H9 (cell line): ENCODE measurements at regions not wholly inside any gene's neighbourhood (a gene's known extent, or its start where the extent isn't known, plus 50 kb on each side); places are given as distances from the start of the nearest gene placed in this dataset.

Experiments
- DNase-seq: peaks from one replicate; pipeline ENCODE4 v3.0.0-alpha.2; 2017
- H2AFZ ChIP-seq: one replicate; pipeline ENCODE4 v1.6.1; 2013; ENCODE audit warnings: mild to moderate bottlenecking, low read length, control low read depth, moderate library complexity
- H2AK5ac ChIP-seq: 2 replicates; pipeline ENCODE4 v1.6.1; 2013; ENCODE audit warnings: low read length, control low read depth, mixed read lengths; ENCODE audit not compliant: insufficient read length
- H2BK120ac ChIP-seq: one replicate; pipeline ENCODE4 v1.6.1; 2013; ENCODE audit warnings: low read depth, mild to moderate bottlenecking, low read length, control low read depth, inconsistent platforms; ENCODE audit not compliant: poor library complexity, severe bottlenecking
- H2BK12ac ChIP-seq: 2 replicates; pipeline ENCODE4 v1.6.1; 2013; ENCODE audit warnings: low read length, control low read depth, mixed read lengths, low read depth; ENCODE audit not compliant: insufficient read length
- H2BK15ac ChIP-seq: 2 replicates; pipeline ENCODE4 v1.6.1; 2013; ENCODE audit warnings: low read depth, low read length, control low read depth
- H2BK20ac ChIP-seq: one replicate; pipeline ENCODE4 v1.6.1; 2013; ENCODE audit warnings: low read depth, mild to moderate bottlenecking, low read length, control low read depth, inconsistent platforms; ENCODE audit not compliant: poor library complexity, severe bottlenecking
- H2BK5ac ChIP-seq: 2 replicates; pipeline ENCODE4 v1.6.1; 2013; ENCODE audit warnings: low read length, control low read depth, mixed read lengths; ENCODE audit not compliant: insufficient read length
- H3K14ac ChIP-seq: 2 replicates; pipeline ENCODE4 v1.6.1; 2013; ENCODE audit warnings: low read length, control low read depth; ENCODE audit not compliant: insufficient read depth
- H3K18ac ChIP-seq: 2 replicates; pipeline ENCODE4 v1.6.1; 2013; ENCODE audit warnings: low read depth, mild to moderate bottlenecking, mixed read lengths, low read length, control low read depth; ENCODE audit not compliant: insufficient read length
- H3K23ac ChIP-seq: 2 replicates; pipeline ENCODE4 v1.6.1; 2013; ENCODE audit warnings: low read length, control low read depth, mixed read lengths, low read depth; ENCODE audit not compliant: insufficient read length
- H3K23me2 ChIP-seq: 2 replicates; pipeline ENCODE4 v1.6.1; 2013; ENCODE audit warnings: low read depth, mild to moderate bottlenecking, mixed read lengths, low read length, control low read depth; ENCODE audit not compliant: insufficient read length, poor library complexity, severe bottlenecking
- H3K27ac ChIP-seq: 2 replicates; pipeline ENCODE4 v1.5.1; 2013; ENCODE audit warnings: low read length, control low read depth, mixed read lengths, low read depth; ENCODE audit not compliant: insufficient read length
- H3K27me3 ChIP-seq: 2 replicates; pipeline ENCODE4 v1.6.1; 2013; ENCODE audit warnings: low read length, control low read depth, inconsistent platforms; ENCODE audit not compliant: insufficient read depth
- H3K4ac ChIP-seq: 2 replicates; pipeline ENCODE4 v1.6.1; 2013; ENCODE audit warnings: low read depth, mild to moderate bottlenecking, control low read depth, inconsistent platforms, low read length, moderate library complexity
- H3K4me1 ChIP-seq: 2 replicates; pipeline ENCODE4 v1.6.1; 2013; ENCODE audit warnings: low read length, control low read depth, inconsistent platforms; ENCODE audit not compliant: insufficient read depth
- H3K4me2 ChIP-seq: 2 replicates; pipeline ENCODE4 v1.6.1; 2013; ENCODE audit warnings: low read length, control low read depth, mixed read lengths; ENCODE audit not compliant: insufficient read length, insufficient read depth
- H3K56ac ChIP-seq: 2 replicates; pipeline ENCODE4 v1.6.1; 2013; ENCODE audit warnings: low read depth, mild to moderate bottlenecking, mixed read lengths, low read length, control low read depth; ENCODE audit not compliant: insufficient read length
- H3K79me1 ChIP-seq: 2 replicates; pipeline ENCODE4 v1.6.1; 2013; ENCODE audit warnings: low read depth, mild to moderate bottlenecking, moderate library complexity, low read length, control low read depth, inconsistent platforms; ENCODE audit not compliant: insufficient read depth, poor library complexity, severe bottlenecking
- H3K79me2 ChIP-seq: 2 replicates; pipeline ENCODE4 v1.6.1; 2013; ENCODE audit warnings: low read length, control low read depth, inconsistent platforms; ENCODE audit not compliant: insufficient read depth
- H3K9ac ChIP-seq: 2 replicates; pipeline ENCODE4 v1.6.1; 2013; ENCODE audit warnings: low read length, control low read depth, mixed read lengths; ENCODE audit not compliant: insufficient read length; ENCODE audit errors: extremely low read depth
- H3K9me3 ChIP-seq: one replicate; pipeline ENCODE4 v1.6.1; 2013; ENCODE audit warnings: low read depth, low read length, inconsistent platforms; ENCODE audit not compliant: control insufficient read depth
- H3T11ph ChIP-seq: one replicate; pipeline ENCODE4 v1.6.1; 2013; ENCODE audit warnings: mild to moderate bottlenecking, low read length, control low read depth, inconsistent platforms
- H4K20me1 ChIP-seq: one replicate; pipeline ENCODE4 v1.6.1; 2013; ENCODE audit not compliant: control insufficient read depth, insufficient read length, insufficient read depth
- H4K5ac ChIP-seq: 2 replicates; pipeline ENCODE4 v1.6.1; 2013; ENCODE audit warnings: low read depth, mild to moderate bottlenecking, mixed read lengths, low read length, control low read depth; ENCODE audit not compliant: insufficient read length
- H4K8ac ChIP-seq: replicated peaks from 2 replicates; pipeline ENCODE4 v1.6.1; 2013; ENCODE audit warnings: low read length, control low read depth, mixed read lengths, low read depth; ENCODE audit not compliant: insufficient read length
- H4K91ac ChIP-seq: 2 replicates; pipeline ENCODE4 v1.6.1; 2013; ENCODE audit warnings: low read depth, mild to moderate bottlenecking, moderate library complexity, mixed read lengths, low read length, control low read depth; ENCODE audit not compliant: insufficient read length
- H3K27ac Mint-ChIP-seq, 3 experiments: 2 replicates in 2 of 3; 3 replicates in 1 of 3; pipeline ENCODE4 v1.8.0; 2020 to 2021; ENCODE audit warnings: mixed read lengths in 3 of 3, mild to moderate bottlenecking in 1 of 3, moderate library complexity in 1 of 3
- H3K27me3 Mint-ChIP-seq: 2 replicates; pipeline ENCODE4 v1.8.0; 2021; ENCODE audit warnings: low read depth, mild to moderate bottlenecking, moderate library complexity, mixed read lengths
- H3K36me3 Mint-ChIP-seq, 3 experiments: 2 replicates in 2 of 3; 3 replicates in 1 of 3; pipeline ENCODE4 v1.8.0; 2020 to 2021; ENCODE audit warnings: low read depth in 3 of 3, mixed read lengths in 3 of 3; ENCODE audit not compliant: insufficient read depth in 1 of 3
- H3K4me1 Mint-ChIP-seq, 2 experiments: 2 replicates each; pipeline ENCODE4 v1.8.0; 2020; ENCODE audit warnings: mixed read lengths in 2 of 2
- H3K4me3 Mint-ChIP-seq, 2 experiments: 2 replicates in 1 of 2; 3 replicates in 1 of 2; pipeline ENCODE4 v1.8.0; 2020 to 2021; ENCODE audit warnings: mild to moderate bottlenecking in 2 of 2, mixed read lengths in 2 of 2, moderate library complexity in 1 of 2
- H3K9me3 Mint-ChIP-seq, 2 experiments: 2 replicates in 1 of 2; 3 replicates in 1 of 2; pipeline ENCODE4 v1.8.0; 2020; ENCODE audit warnings: mild to moderate bottlenecking in 2 of 2, mixed read lengths in 2 of 2, moderate library complexity in 1 of 2
- WGBS: extraction: QIAGEN DNeasy Blood & Tissue Kit; methylation state at CpG from one replicate; pipeline ENCODE4 v1.1.7; 2013; ENCODE audit warnings: missing lambda C conversion rate, low lambda C conversion rate, mixed read lengths; ENCODE audit not compliant: insufficient read length; ENCODE audit errors: extremely low coverage; 5-methylcytosine and 5-hydroxymethylcytosine counted together
- TF ChIP-seq, protein P1 (sequence below): fragments of 200-600 bp; sonication (generic); conservative IDR thresholded peaks from 3 replicates; pipeline ENCODE4 v1.8.0; 2021; ENCODE audit warnings: antibody characterized with exemption, mild to moderate bottlenecking

DNA sequence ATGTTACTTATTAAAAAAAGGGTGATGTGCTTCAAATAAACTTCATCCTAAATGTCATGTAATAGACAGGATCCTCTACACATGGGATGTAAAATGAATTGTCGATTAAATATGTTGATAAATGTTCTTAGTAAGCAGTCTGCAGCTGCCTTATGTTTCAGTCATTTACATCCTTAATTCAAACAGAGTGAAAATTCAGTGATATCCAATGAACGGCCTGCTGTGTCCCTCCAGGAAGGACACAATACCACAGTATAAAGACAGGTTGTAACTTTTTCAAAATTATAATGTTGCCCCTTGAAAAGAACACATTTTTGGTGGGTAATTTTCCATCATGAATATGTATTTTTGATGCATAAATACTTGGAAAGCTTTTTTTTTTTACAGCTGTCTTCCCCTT is 266.5 kb upstream of the SEMA3A start:
- Histone ChIP-seq H3K56ac (no peak overlapping the region), H2AFZ (no peak overlapping the region), H3K4me2 (no peak overlapping the region), H4K5ac (no peak overlapping the region), H2BK15ac (no peak overlapping the region), H2AK5ac (no peak overlapping the region), H3K23me2 (no peaks in the 10 kb centered on the region), H2BK120ac (no peak overlapping the region), H4K91ac (no peak overlapping the region), H3K9me3 (no peaks in the 10 kb centered on the region), H3K79me1 (no peaks in the 10 kb centered on the region), H3K23ac (no peak overlapping the region), H3K79me2 (no peaks in the 10 kb centered on the region), H4K8ac (no peak overlapping the region), H3K27ac (no peak overlapping the region), H3K18ac (no peak overlapping the region), H3K9ac (no peak overlapping the region), H2BK12ac (no peak overlapping the region), H4K20me1 (no peaks in the 10 kb centered on the region), H2BK5ac (no peak overlapping the region), H3K4me1 (no peaks in the 10 kb centered on the region), H2BK20ac (no peak overlapping the region), H3K14ac (no peak overlapping the region), H3T11ph (no peak overlapping the region), H3K27me3 (no peaks in the 10 kb centered on the region), H3K4ac (no peak overlapping the region)
- no peak for DNase-seq
- Mint-ChIP-seq H3K27me3 (no peaks in the 10 kb centered on the region), H3K9me3 (no peaks in the 10 kb centered on the region), H3K27ac (no peak overlapping the region; a peak in 1 of 7 replicates), H3K4me3 (no peak overlapping the region), H3K36me3 (no peaks in the 10 kb centered on the region), H3K4me1 (peaks cover 0 to 3% of the 10 kb centered on the region in 2 experiments; a peak in 1 of 4 replicates)
- no CpG with 5 or more reads among the region's 2 CpGs for WGBS
- TF ChIP-seq, protein P1, sequence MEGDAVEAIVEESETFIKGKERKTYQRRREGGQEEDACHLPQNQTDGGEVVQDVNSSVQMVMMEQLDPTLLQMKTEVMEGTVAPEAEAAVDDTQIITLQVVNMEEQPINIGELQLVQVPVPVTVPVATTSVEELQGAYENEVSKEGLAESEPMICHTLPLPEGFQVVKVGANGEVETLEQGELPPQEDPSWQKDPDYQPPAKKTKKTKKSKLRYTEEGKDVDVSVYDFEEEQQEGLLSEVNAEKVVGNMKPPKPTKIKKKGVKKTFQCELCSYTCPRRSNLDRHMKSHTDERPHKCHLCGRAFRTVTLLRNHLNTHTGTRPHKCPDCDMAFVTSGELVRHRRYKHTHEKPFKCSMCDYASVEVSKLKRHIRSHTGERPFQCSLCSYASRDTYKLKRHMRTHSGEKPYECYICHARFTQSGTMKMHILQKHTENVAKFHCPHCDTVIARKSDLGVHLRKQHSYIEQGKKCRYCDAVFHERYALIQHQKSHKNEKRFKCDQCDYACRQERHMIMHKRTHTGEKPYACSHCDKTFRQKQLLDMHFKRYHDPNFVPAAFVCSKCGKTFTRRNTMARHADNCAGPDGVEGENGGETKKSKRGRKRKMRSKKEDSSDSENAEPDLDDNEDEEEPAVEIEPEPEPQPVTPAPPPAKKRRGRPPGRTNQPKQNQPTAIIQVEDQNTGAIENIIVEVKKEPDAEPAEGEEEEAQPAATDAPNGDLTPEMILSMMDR: no peak
